NCI-H2196 (cell line): ENCODE measurements at regions not wholly inside any gene's neighbourhood (a gene's known extent, or its start where the extent isn't known, plus 50 kb on each side); places are given as distances from the start of the nearest gene placed in this dataset.

ENCODE experiments used
- DNase-seq: peaks from one replicate; lab custom pipeline; 2025; ENCODE audit not compliant: unreplicated experiment; lab: John Stamatoyannopoulos, UW

GRCh38 chr2:42926434-42927333, 134.3 kb upstream of the HAAO start:
- no peak for DNase-seq

DNA sequence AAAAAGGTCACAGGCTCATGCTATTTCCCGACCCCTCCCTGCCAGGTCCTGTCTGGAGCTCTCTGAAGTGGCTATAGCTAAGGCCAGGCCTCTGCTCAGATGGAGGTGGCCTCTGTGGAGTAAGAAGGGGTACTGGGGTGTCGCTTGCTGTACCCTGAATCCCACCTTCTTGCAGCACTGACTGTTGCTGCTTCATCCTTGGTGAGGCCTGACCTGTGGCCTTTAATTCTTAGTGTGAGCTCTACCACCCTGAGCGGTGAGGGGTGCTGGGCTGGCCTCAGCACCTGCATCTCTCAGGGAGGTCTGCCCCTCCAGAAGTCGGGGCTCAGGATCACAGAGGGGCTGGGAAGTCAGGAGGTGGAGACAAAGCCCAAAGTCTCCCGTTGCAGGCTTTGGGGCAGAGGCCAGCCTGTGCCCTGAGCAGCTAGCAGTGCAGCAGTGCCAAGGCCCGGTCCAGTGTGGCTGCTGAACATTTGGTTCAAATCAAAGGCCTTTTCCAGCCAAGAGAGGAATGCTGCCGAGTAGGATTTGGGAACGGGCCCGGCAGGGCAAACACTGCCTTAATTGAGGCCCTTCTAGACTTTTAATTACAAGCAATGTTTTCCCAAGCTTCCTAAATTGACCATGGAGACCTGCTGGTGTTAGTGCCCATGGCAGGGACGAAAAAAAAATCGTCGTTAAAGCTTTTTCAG, 133.5 kb upstream of the HAAO start:
- DNase-seq: no peak

- no peak for DNase-seq
Observed at GRCh38 chr2:42924418-42924886, 132.1 kb upstream of the HAAO start.

- no peak for DNase-seq
Observed at GRCh38 chr2:42923580-42924417, 131.4 kb upstream of the HAAO start.

- no peak for DNase-seq
Observed at GRCh38 chr2:42922790-42923579, 130.6 kb upstream of the HAAO start.

GRCh38 chr2:42922293-42922692, 129.9 kb upstream of the HAAO start:
- no peak for DNase-seq

GRCh38 chr2:42921721-42922120, 129.3 kb upstream of the HAAO start:
- no peak for DNase-seq

DNA sequence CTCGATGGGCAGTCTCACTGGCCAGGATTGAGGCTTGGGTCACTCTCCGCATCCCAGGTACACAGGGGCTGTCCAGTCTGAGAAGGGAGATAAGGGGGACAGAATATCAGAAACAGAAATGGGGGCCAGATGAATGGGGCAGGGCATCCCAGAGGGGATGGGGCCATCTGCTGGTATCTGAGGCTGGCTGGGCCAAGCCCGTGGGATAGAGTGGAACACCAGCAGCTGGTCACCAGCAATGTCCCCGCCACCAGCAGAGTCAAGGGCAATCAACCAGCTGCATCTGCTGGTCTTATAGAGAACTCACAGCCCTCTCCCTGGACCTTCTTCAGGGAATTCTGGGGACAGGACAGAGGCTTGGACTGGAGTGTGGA, 128.8 kb upstream of the HAAO start:
- DNase-seq: no peak

- no peak for DNase-seq
Observed at GRCh38 chr2:42920446-42921146, 128.2 kb upstream of the HAAO start.

GRCh38 chr2:42918671-42919318, 126.4 kb upstream of the HAAO start:
- DNase-seq: no peak

- DNase-seq: no peak
Observed at GRCh38 chr2:42918041-42918440, 125.7 kb upstream of the HAAO start.

DNA sequence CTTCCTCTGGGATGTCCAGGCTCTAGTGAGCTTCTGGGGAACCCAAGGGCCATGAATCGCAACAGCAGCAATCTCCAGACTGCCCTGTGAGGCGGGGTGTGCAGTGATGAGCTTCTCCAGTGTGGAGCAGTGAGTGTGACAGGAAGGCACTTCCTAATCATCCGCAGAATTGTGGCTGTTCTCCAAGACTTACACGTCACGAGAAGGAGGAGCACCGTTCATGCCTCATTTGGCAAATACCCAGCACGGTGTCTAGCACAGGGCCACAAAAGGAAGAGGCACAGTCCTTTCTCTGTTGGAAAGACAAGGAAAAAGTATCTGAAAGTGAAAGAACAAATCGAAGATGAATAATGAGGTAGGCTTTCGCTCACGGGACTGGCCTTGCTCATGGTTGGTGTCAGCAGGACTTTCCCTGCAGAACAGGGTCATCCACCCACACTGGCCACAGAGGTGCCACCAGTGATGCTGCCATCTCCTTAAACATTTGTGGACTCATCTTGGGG, 125.1 kb upstream of the HAAO start:
- DNase-seq: no peak

GRCh38 chr2:42916324-42916723, 123.9 kb upstream of the HAAO start:
- no peak for DNase-seq

DNA sequence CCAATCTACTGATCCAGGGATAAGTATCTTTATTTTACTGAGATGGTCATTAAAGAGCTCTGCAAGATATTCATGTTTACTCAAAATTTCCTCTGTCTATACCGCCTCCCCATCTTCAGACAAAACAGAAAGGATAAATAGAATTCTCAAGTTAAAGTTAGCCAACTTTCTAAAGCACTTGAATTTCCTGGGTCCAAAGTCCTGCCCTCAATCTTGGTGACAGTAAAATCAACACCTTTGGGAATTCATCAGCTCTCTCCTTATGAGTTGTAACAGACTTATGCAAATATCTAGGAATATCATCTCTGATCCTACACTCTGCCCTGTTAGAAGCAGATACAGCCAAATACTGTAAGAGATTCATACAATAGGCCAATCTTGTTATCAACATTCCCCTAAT, 122.5 kb upstream of the HAAO start:
- DNase-seq: no peak

GRCh38 chr2:42914314-42914713, 121.9 kb upstream of the HAAO start:
- no peak for DNase-seq

DNA sequence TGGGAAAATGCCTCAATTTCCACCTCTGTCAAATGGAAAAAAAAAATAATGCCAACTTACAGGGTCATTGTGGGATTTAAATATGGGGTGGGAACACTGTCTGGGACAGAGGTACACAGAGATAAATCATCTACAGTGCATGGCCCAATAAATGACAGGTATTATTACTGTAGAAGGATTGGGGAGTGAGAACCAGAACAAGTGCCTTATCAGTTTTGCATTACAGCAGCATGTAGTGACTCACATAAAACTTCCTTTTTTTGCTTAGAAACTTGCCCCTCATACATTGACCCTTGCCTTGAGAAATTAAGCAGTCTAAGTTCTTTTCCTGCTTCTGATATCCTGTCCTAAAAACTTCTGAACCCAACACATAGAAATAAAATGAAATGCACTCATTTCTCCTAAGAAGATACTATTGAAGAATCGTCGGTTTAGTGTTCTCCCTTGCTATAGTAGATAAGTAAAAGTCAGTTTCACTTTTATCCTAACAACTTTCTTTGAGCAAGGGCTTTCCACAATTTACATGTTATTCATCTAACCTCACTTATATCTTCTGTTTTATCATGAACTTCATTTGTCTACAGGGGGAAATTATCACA, 121.0 kb upstream of the HAAO start:
- DNase-seq: no peak

- no peak for DNase-seq
Observed at GRCh38 chr2:42910645-42911405, 118.4 kb upstream of the HAAO start.

- DNase-seq: no peak
Observed at GRCh38 chr2:42909966-42910365, 117.6 kb upstream of the HAAO start.
